GM21390 (cell line): ENCODE measurements at regions not wholly inside any gene's neighbourhood (a gene's known extent, or its start where the extent isn't known, plus 50 kb on each side); places are given as distances from the start of the nearest gene placed in this dataset.
"Not testable (repeated sequence)": the region's sequence is repeated elsewhere in the genome, so short reads cannot be mapped to it uniquely, and the experiment has no call there.

Source experiments
- ATAC-seq: cut with Tn5 transposase; IDR thresholded peaks from one replicate; pipeline ENCODE4 v1.9.1; 2021; ENCODE audit not compliant: unreplicated experiment

GRCh38 chr6:167229586-167229985 is 61.5 kb upstream of the UNC93A start:
- ATAC-seq: no peak

- ATAC-seq: no peak
Measured at GRCh38 chr6:167230288-167230687, 60.8 kb upstream of the UNC93A start.

- no peak for ATAC-seq
Measured at GRCh38 chr6:167232356-167232755, 58.8 kb upstream of the UNC93A start.

GRCh38 chr6:167233490-167233889 is 57.6 kb upstream of the UNC93A start:
- ATAC-seq: no peak

- not testable (repeated sequence) for ATAC-seq
Measured at GRCh38 chr6:167234576-167234975, 56.5 kb upstream of the UNC93A start.

- ATAC-seq: no peak
Measured at GRCh38 chr6:167235005-167235404, 56.1 kb upstream of the UNC93A start.

GRCh38 chr6:167235421-167236238 is 55.5 kb upstream of the UNC93A start:
- ATAC-seq: no peak

GRCh38 chr6:167236239-167236571 is 54.9 kb upstream of the UNC93A start:
- ATAC-seq: no peak

- no peak for ATAC-seq
Measured at GRCh38 chr6:167237438-167238145, 53.5 kb upstream of the UNC93A start.

- no peak for ATAC-seq
Measured at GRCh38 chr6:167238146-167238693, 52.9 kb upstream of the UNC93A start.

GRCh38 chr6:167238694-167239467 is 52.2 kb upstream of the UNC93A start:
- no peak for ATAC-seq

GRCh38 chr6:167239470-167239869 is 51.6 kb upstream of the UNC93A start:
- ATAC-seq: not testable (repeated sequence)

- ATAC-seq: no peak
Measured at GRCh38 chr6:167240034-167240541, 51.0 kb upstream of the UNC93A start.
